CD4-positive, alpha-beta T cell (primary cell): ENCODE measurements at regions not wholly inside any gene's neighbourhood (a gene's known extent, or its start where the extent isn't known, plus 50 kb on each side); places are given as distances from the start of the nearest gene placed in this dataset.
"Not testable (repeated sequence)": the region's sequence is repeated elsewhere in the genome, so short reads cannot be mapped to it uniquely, and the experiment has no call there.

Experiments used
- ATAC-seq: fragments of 200-7000 bp; cut with Tn5 transposase; one replicate; pipeline ENCODE4 v1.10.0; 2022; ENCODE audit warnings: mild to moderate bottlenecking; ENCODE audit not compliant: poor library complexity
- CTCF ChIA-PET: fragments of 350-600 bp; sonication (Branson Sonifier 250); formaldehyde crosslinking; loops from one replicate; lab custom pipeline; 2021; ENCODE audit warnings: antibody characterized with exemption, inconsistent platforms; lab: Charles Lee
- POLR2A ChIA-PET: fragments of 350-600 bp; sonication (Branson Sonifier 250); formaldehyde crosslinking; loops from one replicate; lab custom pipeline; 2021; ENCODE audit warnings: antibody characterized with exemption, inconsistent platforms; lab: Charles Lee
- DNase-seq, 14 experiments: peaks; one replicate each; pipeline ENCODE4 v3.0.0-alpha.2; 2013 to 2020; ENCODE audit warnings: mixed read lengths in 2 of 14
- H3K27ac ChIP-seq, 2 donors: one replicate each; pipeline versions ENCODE4 v1.5.1 to v1.7.0; 2013; ENCODE audit warnings: low read length in 2 of 2, low read depth in 1 of 2, mild to moderate bottlenecking in 1 of 2
- H3K27me3 ChIP-seq, 2 experiments: 1 replicate in 1 of 2; 2 replicates in 1 of 2; pipeline versions ENCODE4 v1.6.1 to v1.7.0; 2013; ENCODE audit warnings: low read length in 2 of 2, control low read depth in 1 of 2, mild to moderate bottlenecking in 1 of 2, moderate library complexity in 1 of 2; ENCODE audit not compliant: insufficient read depth in 2 of 2, control insufficient read depth in 1 of 2
- H3K36me3 ChIP-seq: one replicate; pipeline ENCODE4 v1.6.1; 2013; ENCODE audit warnings: low read length, control low read depth; ENCODE audit not compliant: insufficient read depth
- H3K4me1 ChIP-seq: one replicate; pipeline ENCODE4 v1.6.1; 2013; ENCODE audit warnings: low read length, control low read depth; ENCODE audit not compliant: insufficient read depth
- H3K4me3 ChIP-seq: one replicate; pipeline ENCODE4 v1.5.1; 2013; ENCODE audit warnings: mild to moderate bottlenecking, low read length, moderate library complexity
- H3K9me3 ChIP-seq, 2 experiments: 1 replicate in 1 of 2; 2 replicates in 1 of 2; pipeline versions ENCODE4 v1.6.1 to v1.7.0; 2013; ENCODE audit warnings: low read length in 2 of 2, mild to moderate bottlenecking in 2 of 2, control low read depth in 1 of 2, moderate library complexity in 1 of 2; ENCODE audit not compliant: control insufficient read depth in 1 of 2, insufficient read depth in 1 of 2
- H3K27ac Mint-ChIP-seq: one replicate; pipeline ENCODE4 v1.8.0; 2020; ENCODE audit warnings: mixed read lengths
- H3K27me3 Mint-ChIP-seq: one replicate; pipeline ENCODE4 v1.8.0; 2021; ENCODE audit warnings: mixed read lengths
- H3K36me3 Mint-ChIP-seq: one replicate; pipeline ENCODE4 v1.8.0; 2021; ENCODE audit warnings: low read depth, mixed read lengths
- H3K4me1 Mint-ChIP-seq: one replicate; pipeline ENCODE4 v1.8.0; 2021; ENCODE audit warnings: low read depth, mixed read lengths
- H3K4me3 Mint-ChIP-seq: one replicate; pipeline ENCODE4 v1.8.0; 2020; ENCODE audit warnings: mild to moderate bottlenecking, mixed read lengths
- H3K9me3 Mint-ChIP-seq: one replicate; pipeline ENCODE4 v1.8.0; 2020; ENCODE audit warnings: mixed read lengths
- intact Hi-C, 2 experiments: fragments of 100-400 bp; cut with DNase I in 1 of 2; cut with micrococcal nuclease in 1 of 2; formaldehyde crosslinking; loops; one replicate each; pipeline versions ENCODE4 v1.15.1 to v1.9.0; 2023 to 2025; cut with DNase I, micrococcal nuclease
- TF ChIP-seq, protein P1 (sequence below): fragments of 200-600 bp; IDR thresholded peaks from one replicate; pipeline ENCODE4 v1.8.0; 2022; ENCODE audit warnings: antibody characterized with exemption, mild to moderate bottlenecking

DNA sequence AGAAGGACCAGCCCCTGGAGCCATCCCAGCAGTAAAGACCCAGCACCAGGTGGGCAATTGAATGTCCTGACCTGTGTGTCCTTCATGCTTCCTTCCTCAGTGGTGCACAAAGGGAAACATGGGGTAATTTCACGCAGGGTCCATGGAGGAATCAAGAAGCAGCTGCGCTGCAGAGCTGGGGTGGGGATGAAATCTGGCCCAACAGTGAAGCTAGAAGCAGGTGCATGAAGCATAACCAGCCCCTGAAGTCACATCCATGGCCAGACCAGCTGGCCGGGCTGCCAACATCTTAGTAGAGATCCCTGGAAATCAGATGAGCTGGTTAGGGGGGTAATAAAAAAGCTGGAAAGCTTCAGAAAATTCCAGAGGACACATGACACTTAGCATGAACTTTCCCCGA is 646.7 kb upstream of the DEFB115 start:
- ATAC-seq, result no peak
- H3K9me3 Mint-ChIP-seq, result peaks cover 8% of the 10 kb centered on the region
- H3K27ac Mint-ChIP-seq, result no peak overlapping the region

DNA sequence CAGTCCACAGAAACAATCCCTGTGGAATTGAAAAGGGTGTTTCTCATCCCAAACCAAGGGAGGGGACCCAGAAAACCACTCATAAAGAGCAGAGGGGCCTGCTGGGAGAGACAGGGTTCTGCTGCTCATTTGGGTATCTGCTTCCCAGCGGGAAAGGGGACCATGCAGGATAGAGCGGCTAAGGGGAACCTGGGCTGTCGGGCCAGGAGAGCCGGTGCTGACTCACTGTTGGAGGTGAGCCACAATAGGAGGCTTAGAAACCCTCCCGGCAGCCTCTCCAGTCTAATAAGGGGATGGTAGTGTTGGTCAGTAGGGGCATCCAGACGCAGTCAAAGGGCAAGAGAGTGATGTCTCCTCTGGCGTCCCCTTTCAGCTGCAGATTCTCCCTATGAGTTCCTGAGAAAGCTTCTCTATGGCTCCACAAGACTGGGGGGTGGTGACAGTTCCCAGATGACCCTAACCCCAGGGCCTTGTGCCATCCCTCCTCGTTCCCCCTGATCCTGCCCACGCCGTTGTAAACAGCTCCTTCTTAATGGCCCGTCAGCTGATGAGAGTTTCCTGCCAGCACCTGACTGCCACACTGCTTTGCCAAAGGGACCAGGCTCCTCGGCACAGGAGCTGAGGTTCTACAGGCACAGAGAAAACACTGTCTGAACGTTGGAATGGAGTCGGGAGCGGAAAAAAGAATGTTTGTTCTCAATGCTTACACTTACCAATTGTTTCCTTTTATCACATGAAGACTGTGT is 646.1 kb upstream of the DEFB115 start:
- Mint-ChIP-seq H3K9me3 (peaks cover 6% of the 10 kb centered on the region), H3K27me3 (no peaks in the 10 kb centered on the region), H3K4me1 (no peaks in the 10 kb centered on the region), H3K27ac (no peak overlapping the region), H3K4me3 (no peak overlapping the region), H3K36me3 (no peaks in the 10 kb centered on the region)
- H3K4me3 ChIP-seq, result no peak overlapping the region
- DNase-seq (no peak), ATAC-seq (no peak)
- no peaks in the 10 kb centered on the region for H3K27me3 ChIP-seq
- peaks cover 12 to 29% of the 10 kb centered on the region in 2 experiments for H3K9me3 ChIP-seq
- TF ChIP-seq, protein P1, sequence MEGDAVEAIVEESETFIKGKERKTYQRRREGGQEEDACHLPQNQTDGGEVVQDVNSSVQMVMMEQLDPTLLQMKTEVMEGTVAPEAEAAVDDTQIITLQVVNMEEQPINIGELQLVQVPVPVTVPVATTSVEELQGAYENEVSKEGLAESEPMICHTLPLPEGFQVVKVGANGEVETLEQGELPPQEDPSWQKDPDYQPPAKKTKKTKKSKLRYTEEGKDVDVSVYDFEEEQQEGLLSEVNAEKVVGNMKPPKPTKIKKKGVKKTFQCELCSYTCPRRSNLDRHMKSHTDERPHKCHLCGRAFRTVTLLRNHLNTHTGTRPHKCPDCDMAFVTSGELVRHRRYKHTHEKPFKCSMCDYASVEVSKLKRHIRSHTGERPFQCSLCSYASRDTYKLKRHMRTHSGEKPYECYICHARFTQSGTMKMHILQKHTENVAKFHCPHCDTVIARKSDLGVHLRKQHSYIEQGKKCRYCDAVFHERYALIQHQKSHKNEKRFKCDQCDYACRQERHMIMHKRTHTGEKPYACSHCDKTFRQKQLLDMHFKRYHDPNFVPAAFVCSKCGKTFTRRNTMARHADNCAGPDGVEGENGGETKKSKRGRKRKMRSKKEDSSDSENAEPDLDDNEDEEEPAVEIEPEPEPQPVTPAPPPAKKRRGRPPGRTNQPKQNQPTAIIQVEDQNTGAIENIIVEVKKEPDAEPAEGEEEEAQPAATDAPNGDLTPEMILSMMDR, result no peak
- H3K36me3 ChIP-seq, result no peaks in the 10 kb centered on the region
- POLR2A ChIA-PET, result no interaction called here
- no peaks in the 10 kb centered on the region for H3K4me1 ChIP-seq
- CTCF ChIA-PET, result no interaction called here
- H3K27ac ChIP-seq, result no peak overlapping the region
- intact Hi-C loops, result no loop called here

More for the DNA sequence above, 646.7 kb upstream of the DEFB115 start:
- CTCF ChIA-PET, result no interaction called here
- TF ChIP-seq, protein P1, result no peak
- no peak overlapping the region for H3K4me3 ChIP-seq
- Mint-ChIP-seq H3K36me3 (no peaks in the 10 kb centered on the region), H3K4me1 (no peaks in the 10 kb centered on the region), H3K27me3 (no peaks in the 10 kb centered on the region), H3K4me3 (no peak overlapping the region)
- no peak for DNase-seq
- POLR2A ChIA-PET, result no interaction called here
- no peaks in the 10 kb centered on the region for H3K27me3 ChIP-seq
- peaks cover 12 to 22% of the 10 kb centered on the region in 2 experiments for H3K9me3 ChIP-seq
- H3K4me1 ChIP-seq, result no peaks in the 10 kb centered on the region
- H3K27ac ChIP-seq, result no peak overlapping the region
- intact Hi-C loops, result no loop called here
- H3K36me3 ChIP-seq, result no peaks in the 10 kb centered on the region

DNA sequence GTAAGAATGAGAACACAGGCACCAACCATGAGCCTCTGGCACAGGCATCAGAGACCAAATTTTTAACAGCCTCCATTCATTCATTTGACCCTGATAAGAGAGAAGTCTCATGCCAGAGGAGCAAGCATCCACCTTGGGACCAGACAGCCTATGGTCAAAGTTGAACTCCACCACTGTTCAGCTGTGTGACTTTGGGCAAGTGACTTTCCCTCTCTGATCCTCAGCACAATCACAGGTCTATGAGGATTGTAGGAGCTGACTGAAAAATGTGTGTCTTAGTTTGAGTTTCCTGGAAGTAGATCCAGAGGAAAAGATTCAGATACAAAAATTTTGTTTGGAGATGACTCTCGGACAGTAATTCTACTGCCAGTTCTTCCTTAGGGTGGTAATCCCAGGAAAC is 645.1 kb upstream of the DEFB115 start:
- H3K27ac Mint-ChIP-seq, result no peak overlapping the region
- TF ChIP-seq, protein P1, result no peak
- Histone ChIP-seq H3K4me1 (no peaks in the 10 kb centered on the region), H3K27ac (no peak overlapping the region), H3K36me3 (no peaks in the 10 kb centered on the region), H3K4me3 (no peak overlapping the region), H3K9me3 (peaks cover 11 to 37% of the 10 kb centered on the region in 2 experiments), H3K27me3 (no peaks in the 10 kb centered on the region)
- no peaks in the 10 kb centered on the region for H3K27me3 Mint-ChIP-seq
- no peaks in the 10 kb centered on the region for H3K4me1 Mint-ChIP-seq
- H3K9me3 Mint-ChIP-seq, result no peaks in the 10 kb centered on the region
- no peak overlapping the region for H3K4me3 Mint-ChIP-seq
- no peaks in the 10 kb centered on the region for H3K36me3 Mint-ChIP-seq
- intact Hi-C loops, result no loop called here
- ATAC-seq (no peak), DNase-seq (no peak)
- ChIA-PET POLR2A (no interaction called here), CTCF (no interaction called here)

DNA sequence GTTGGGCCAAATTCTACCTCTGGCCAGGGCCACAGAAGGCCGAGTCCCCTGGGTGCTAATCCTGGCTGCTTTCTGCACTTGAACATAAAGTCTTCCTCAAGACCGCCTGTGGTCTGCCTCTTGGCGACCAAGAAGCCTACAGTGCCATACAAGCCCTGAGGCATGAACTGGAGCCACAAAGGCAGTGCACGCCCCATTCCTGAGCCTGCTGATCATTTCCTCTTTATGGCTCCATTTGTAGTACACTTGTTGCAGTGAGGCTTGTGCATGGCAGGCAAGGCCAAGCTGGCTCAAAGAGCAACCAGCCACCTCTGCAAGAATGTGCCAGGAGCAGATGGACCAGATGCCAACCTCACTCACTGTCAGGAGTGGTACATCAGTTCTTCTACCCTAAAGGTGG is 636.1 kb upstream of the DEFB115 start:
- H3K4me3 Mint-ChIP-seq, H3K27me3 ChIP-seq, intact Hi-C loops, H3K27ac Mint-ChIP-seq, H3K27ac ChIP-seq, H3K9me3 Mint-ChIP-seq, ATAC-seq, H3K4me1 ChIP-seq, DNase-seq, H3K4me1 Mint-ChIP-seq, H3K4me3 ChIP-seq, CTCF ChIA-PET, H3K27me3 Mint-ChIP-seq, H3K36me3 ChIP-seq, H3K36me3 Mint-ChIP-seq, POLR2A ChIA-PET: not testable (repeated sequence)
- H3K9me3 ChIP-seq, result peaks cover 0 to 40% of the 10 kb centered on the region in 2 experiments

DNA sequence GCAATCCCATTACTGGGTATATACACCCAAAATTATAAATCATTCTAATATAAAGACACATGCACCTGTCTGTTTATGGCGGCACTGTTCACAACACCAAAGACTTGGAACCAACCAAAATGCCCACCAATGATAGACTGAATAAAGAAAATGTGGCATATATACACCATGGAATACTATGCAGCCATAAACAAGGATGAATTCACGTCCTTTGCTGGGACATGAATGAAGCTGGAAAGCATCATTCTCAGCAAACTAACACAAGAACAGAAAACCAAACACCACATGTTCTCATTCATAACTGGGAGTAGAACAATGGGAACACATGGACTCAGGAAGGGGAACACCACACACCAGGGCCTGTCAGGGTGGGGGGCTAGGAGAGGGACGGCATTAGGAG is 633.2 kb upstream of the DEFB115 start:
- ATAC-seq, POLR2A ChIA-PET, H3K27me3 ChIP-seq, H3K4me1 ChIP-seq, H3K27ac ChIP-seq, H3K36me3 Mint-ChIP-seq, CTCF ChIA-PET, H3K36me3 ChIP-seq, H3K27me3 Mint-ChIP-seq, H3K9me3 Mint-ChIP-seq, H3K4me3 Mint-ChIP-seq, H3K4me1 Mint-ChIP-seq, DNase-seq, intact Hi-C loops, H3K27ac Mint-ChIP-seq, H3K4me3 ChIP-seq: not testable (repeated sequence)
- H3K9me3 ChIP-seq, result peaks cover 0 to 27% of the 10 kb centered on the region in 2 experiments
